BJ (cell line): ENCODE measurements at regions not wholly inside any gene's neighbourhood (a gene's known extent, or its start where the extent isn't known, plus 50 kb on each side); places are given as distances from the start of the nearest gene placed in this dataset.

ENCODE experiments used
- CTCF ChIA-PET: fragments of 350-600 bp; formaldehyde crosslinking; extraction: SDS; loops from one replicate; lab custom pipeline; 2021; ENCODE audit warnings: antibody characterized with exemption, inconsistent platforms; lab: Yijun Ruan, JAX
- POLR2A ChIA-PET: fragments of 300-600 bp; sonication (Branson Sonifier 250); formaldehyde crosslinking; extraction: SDS; loops from one replicate; lab custom pipeline; 2021; ENCODE audit warnings: antibody characterized with exemption; lab: Charles Lee
- DNase-seq: peaks from one replicate; pipeline ENCODE4 v3.0.0-alpha.2; 2011; ENCODE audit warnings: low read depth
- H3K27me3 ChIP-seq: 2 replicates; pipeline ENCODE4 v1.6.0; 2011; ENCODE audit warnings: low read length; ENCODE audit not compliant: control insufficient read depth, insufficient read depth
- H3K36me3 ChIP-seq: 2 replicates; pipeline ENCODE4 v1.5.1; 2011; ENCODE audit warnings: low read length; ENCODE audit not compliant: control insufficient read depth, insufficient read depth
- H3K4me3 ChIP-seq: 2 replicates; pipeline ENCODE4 v1.5.1; 2011; ENCODE audit warnings: low read depth, mild to moderate bottlenecking, control low read depth, low read length
- CTCF ChIP-seq: IDR thresholded peaks from 2 replicates; pipeline ENCODE4 v1.5.1; 2011; ENCODE audit warnings: low read depth, mild to moderate bottlenecking, control low read depth, inconsistent platforms, low read length, moderate library complexity; ENCODE audit not compliant: insufficient read depth

- POLR2A ChIA-PET, result no interaction called here
- no peaks in the 10 kb centered on the region for H3K36me3 ChIP-seq
- no peak overlapping the region for H3K4me3 ChIP-seq
- no peaks in the 10 kb centered on the region for H3K27me3 ChIP-seq
- CTCF ChIA-PET, result interaction anchor here (1.3 kb wide), 1 partner anchor 10 kb away, joined by 3 read pairs; no protein-coding TSS in a partner anchor
- TF ChIP-seq CTCF, result no peak
- no peak for DNase-seq
Measured at GRCh38 chr5:109584986-109585599, 104.6 kb upstream of the MAN2A1 start.

DNA sequence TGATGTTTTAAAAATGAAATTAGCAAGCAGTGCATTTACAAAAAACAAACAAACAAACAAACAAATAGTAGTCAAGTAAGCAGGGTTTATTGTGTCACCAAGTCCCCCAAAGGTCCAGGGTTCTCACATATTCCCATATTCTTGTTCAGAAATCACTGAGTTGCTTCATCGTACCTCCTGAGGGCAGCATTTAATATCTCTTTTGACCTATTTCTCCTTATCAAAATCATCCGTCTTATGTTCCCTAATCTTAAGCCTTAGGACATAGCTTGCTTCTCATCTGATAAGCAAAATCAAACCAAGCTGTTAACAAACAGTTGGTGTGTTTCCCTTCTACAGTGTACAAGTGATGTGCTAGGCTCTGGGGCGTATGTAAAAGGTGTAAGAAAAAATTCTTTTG lies 109.5 kb upstream of the MAN2A1 start:
- Histone ChIP-seq H3K4me3 (no peak overlapping the region), H3K36me3 (no peaks in the 10 kb centered on the region), H3K27me3 (no peaks in the 10 kb centered on the region)
- ChIA-PET CTCF (no interaction called here), POLR2A (no interaction called here)
- DNase-seq, result no peak
- TF ChIP-seq CTCF, result no peak

GRCh38 chr5:109575506-109575905 lies 114.2 kb upstream of the MAN2A1 start:
- ChIA-PET POLR2A (no interaction called here), CTCF (no interaction called here)
- Histone ChIP-seq H3K27me3 (no peaks in the 10 kb centered on the region), H3K36me3 (no peaks in the 10 kb centered on the region), H3K4me3 (no peak overlapping the region)
- TF ChIP-seq CTCF, result no peak
- no peak for DNase-seq

- no peak for DNase-seq
- ChIA-PET CTCF (no interaction called here), POLR2A (no interaction called here)
- no peak overlapping the region for H3K4me3 ChIP-seq
- H3K27me3 ChIP-seq, result no peaks in the 10 kb centered on the region
- no peak for TF ChIP-seq CTCF
- no peaks in the 10 kb centered on the region for H3K36me3 ChIP-seq
Measured at GRCh38 chr5:109574985-109575384, 114.7 kb upstream of the MAN2A1 start.

- POLR2A ChIA-PET, result no interaction called here
- Histone ChIP-seq H3K27me3 (no peaks in the 10 kb centered on the region), H3K4me3 (no peak overlapping the region), H3K36me3 (no peaks in the 10 kb centered on the region)
- DNase-seq, result no peak
- CTCF ChIA-PET, result no interaction called here
- no peak for TF ChIP-seq CTCF
Measured at GRCh38 chr5:109573766-109574165, 116.0 kb upstream of the MAN2A1 start.
